HG03196 (cell line): ENCODE measurements at regions not wholly inside any gene's neighbourhood (a gene's known extent, or its start where the extent isn't known, plus 50 kb on each side); places are given as distances from the start of the nearest gene placed in this dataset.

ENCODE experiments used
- ATAC-seq: cut with Tn5 transposase; IDR thresholded peaks from one replicate; pipeline ENCODE4 v1.9.1; 2021; ENCODE audit not compliant: unreplicated experiment

DNA sequence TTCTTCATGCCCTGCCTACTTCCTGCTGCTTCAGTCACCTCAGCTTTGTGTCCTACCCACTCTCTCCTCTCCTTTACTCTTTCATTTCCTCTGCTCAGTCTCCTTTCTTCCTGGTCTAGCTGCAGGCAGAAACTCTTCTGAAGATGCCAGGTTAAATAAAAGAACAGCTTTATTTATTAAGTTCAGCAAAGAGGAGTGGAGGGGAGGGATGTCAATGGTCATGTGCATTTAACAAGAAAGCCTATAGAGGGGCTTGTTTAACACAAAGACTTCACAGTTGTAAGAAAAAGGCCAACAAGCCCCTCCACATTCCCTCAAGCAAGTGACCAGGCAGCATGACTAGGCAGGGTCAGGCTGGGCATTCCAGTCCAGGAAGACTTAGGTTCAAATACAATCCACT, 609.2 kb downstream of the INSC start:
- ATAC-seq: no peak

DNA sequence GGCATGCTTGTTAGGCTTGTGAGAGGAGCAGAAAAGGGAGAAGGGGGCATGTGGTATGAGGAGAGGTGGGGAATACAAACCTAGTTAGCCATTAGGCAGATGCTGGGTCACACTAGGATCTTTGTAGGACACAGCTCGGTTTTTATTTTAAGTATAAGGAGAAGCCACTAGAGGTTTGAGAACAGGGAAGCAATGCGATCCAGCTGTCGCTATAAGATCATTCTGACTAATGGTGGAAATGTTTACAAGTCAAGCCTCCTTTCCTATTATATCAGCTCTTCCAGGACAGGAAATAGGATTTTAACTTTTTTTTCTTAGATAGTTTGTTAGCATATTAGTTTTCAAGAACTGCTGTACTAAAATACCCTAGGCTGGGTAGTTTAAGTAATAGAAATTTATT, 609.9 kb downstream of the INSC start:
- ATAC-seq: no peak

DNA sequence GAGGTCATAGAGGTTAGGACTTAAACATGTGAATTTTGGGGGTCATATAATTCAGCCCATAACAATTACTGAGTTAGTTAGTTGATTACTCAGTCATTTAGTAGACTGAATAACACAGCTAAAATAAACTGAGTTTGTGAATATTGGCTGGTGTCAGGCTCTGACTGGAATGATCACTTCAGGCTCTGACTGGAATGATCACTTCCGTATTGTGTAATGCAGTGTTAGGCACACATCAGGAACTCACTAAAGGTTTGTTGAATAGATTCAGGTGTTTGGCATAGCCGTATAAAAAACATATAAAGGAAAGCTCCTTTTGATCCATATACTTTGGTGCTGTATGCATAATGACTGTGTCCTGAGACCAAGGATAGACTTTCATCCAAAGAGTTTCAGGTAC, 610.5 kb downstream of the INSC start:
- no peak for ATAC-seq

DNA sequence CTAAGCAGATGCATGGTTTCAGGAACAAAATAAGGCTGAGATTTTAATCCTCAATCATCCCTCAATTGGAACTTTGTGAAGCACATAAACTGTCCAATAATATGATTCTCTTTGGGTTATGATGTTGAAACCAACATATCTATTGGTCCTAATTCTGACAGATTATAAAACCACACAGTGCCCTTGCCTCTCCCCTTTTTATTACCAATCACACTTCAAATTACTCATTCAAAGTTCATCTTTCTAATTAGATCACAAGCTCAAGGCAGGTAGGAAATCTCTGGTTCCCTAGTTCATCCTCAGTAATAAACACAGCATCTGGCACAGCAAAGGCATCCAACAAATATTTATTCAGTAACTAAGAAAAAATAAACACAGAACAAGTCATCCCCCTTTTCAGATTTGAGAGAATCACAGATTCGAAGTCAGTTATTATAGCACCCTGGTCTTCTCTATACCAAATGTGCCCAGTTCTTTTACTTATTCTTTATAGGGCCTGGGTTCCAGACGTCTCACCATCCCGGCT, 611.6 kb downstream of the INSC start:
- no peak for ATAC-seq

DNA sequence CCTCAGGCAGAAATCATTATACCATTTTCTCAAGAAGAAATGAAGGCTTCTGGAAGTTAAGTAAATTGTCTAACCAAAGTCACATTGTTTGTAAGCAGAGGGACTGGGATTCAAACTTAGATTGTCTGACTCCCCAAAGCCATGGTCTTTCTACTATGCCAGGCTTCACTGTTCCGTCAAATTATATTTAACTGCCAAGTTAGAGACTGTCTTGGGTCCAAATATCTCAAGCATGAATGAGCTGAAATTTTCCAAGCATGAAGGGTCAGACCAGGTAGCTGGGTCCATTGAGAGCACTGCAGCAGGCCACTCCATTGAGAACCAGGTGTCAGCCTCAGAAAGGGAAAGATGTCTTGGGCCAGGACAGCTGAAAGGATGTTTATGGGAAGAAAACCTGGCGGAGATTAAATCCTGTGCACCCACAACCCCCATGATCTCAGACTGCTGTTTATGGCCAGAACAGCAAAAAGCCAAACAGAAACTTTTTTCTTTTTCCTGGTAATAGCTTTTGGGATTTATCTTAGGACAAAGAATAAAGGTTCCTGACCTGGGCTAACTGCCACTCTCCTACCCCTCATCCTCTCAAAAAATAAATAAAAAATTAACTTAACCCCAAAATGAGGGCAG, 612.3 kb downstream of the INSC start:
- no peak for ATAC-seq

DNA sequence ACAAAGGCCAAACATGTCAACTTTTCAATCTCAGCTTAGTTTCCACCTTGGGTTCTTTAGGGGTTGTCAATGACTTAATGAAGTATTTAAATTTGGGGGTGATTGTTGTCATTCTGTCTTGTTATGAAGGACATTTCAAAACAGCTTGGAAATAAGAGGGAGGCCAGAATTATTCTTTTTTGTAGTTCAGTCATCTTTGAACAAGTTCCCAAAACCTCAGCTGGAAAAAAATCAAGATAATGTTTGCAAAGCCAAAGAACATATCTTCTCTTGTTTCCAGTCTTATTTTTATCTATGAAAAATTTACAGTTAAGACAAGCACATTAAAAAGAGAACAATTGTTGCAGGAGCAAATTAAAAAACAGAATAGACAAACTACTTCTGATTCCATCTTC, 612.8 kb downstream of the INSC start:
- no peak for ATAC-seq

DNA sequence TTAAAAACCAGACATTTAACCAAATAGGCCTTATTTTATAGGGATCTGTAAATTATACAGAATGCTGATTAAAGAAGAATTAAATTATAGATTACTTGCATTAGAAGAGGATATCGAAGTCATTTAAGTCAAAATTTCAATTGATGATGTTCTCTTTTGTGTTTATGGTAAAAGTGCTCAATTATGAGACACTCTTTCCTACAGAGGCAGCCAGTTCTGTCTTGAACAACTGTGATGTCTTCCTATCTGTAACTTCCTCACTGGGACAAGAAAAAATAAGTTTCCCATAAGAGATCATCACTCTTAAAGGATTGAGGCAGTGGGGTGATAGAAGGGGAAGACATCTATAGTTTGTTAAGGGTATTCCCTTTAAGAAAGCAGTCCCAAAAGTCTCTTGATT, 613.5 kb downstream of the INSC start:
- no peak for ATAC-seq

DNA sequence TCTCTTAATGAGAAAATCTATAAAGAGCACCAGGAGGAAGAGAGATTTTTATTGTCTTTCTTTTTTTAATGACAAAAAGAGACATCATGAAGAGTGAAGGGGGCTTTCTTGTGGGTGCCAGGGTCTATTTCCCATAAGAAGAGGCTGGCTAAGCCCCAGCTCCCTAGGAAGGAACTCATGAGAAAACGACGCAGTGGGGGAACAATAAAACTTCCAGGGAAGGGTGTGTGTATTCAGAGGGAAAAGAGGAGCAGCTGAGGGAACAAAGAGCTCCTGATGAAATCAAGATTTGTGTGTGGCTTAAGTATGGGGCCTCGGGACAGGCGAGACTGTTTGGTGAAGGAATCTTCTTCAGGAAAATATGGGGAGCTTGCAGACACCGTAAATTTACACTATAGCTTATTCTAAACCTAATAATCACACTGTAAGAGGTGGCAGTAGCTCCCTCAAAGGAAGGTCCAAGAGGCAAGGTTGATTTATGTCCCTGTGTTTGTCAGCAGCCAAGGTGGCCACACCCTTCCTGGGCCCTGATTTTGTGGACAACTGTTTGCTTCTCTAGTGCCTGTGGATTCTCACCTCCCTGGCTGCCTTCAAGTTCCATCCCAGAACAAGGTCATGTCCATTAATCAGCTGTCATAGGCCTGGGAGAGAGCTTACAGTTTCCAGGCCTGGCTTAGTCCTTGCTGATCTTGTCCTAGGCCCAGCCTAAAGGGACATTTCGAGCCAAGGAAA, 615.7 kb downstream of the INSC start:
- ATAC-seq: no peak

DNA sequence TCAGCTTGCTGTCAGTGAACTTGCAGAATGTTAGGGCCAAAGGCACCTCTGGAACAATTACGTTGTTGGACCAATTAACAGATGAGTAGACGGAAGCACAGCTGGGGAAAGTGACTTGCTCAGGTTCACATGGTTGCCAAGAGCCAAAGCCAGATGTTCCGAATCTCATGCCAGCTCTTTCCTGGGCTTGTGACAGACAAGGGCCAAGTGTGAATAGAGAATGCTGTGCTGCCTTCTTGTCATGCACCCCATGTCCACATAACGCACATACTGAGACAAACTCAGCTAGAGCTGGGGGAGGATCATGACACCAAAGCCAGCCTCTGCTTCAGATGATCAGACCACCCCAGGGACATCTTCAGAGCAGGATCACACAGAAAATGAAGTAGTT, 616.3 kb downstream of the INSC start:
- ATAC-seq: no peak

DNA sequence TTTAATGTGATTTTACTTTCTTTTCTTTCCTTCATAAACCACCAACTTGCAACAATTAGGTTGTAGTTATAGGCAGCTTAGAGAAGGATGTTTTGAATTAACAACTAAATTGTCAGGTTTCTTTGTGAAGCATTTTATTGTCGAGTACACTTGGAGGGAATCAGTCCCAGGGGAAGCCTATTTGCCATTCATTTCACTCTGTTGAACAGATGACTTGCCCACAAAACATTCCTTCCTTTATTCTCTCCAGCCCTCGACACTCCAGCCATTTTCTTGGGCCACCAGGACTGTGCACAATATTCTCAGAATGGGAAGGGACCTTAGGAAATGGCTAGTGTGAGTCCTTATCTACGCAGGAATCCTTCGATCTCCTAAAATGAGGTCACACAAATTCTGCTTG, 620.6 kb downstream of the SOX6 start:
- ATAC-seq: no peak

DNA sequence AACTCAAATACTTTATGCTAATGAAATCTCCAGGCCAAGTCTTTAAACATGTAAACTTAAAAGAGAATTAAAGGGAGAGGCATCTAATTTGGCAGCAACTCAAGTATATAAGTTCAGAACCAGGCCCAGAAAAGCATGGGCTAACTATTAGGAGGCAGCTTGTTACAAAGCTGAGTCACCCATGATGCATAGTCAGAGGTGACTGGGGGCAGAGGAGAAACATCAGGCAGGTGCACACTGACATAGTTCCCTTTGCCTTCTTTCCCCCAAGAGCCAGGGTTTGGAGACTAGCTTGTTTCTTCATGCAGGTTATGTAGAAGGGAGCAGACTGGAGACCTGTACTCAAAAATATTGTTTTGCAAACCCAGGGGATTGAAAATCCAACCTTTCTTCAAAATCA, 619.0 kb downstream of the SOX6 start:
- no peak for ATAC-seq

DNA sequence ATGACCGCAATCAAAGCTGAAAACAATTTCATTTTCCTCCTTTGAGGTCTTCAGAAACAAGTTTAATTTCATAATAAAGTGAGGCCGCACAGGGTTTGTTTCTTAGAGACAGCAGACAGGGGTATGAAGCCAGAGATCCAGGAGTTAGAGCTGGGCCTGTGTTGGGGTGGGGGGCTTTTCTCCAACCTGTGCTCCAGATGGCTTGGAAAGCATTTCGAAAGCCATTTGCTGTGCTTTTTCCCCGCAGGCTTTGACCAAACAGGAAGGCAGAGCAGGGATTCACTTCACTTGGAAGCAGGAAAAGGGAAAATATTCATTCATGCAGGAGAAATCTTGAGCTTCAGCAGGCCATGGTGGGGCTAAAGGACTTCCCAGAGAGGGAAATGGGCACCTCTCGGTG, 617.4 kb downstream of the SOX6 start:
- no peak for ATAC-seq

DNA sequence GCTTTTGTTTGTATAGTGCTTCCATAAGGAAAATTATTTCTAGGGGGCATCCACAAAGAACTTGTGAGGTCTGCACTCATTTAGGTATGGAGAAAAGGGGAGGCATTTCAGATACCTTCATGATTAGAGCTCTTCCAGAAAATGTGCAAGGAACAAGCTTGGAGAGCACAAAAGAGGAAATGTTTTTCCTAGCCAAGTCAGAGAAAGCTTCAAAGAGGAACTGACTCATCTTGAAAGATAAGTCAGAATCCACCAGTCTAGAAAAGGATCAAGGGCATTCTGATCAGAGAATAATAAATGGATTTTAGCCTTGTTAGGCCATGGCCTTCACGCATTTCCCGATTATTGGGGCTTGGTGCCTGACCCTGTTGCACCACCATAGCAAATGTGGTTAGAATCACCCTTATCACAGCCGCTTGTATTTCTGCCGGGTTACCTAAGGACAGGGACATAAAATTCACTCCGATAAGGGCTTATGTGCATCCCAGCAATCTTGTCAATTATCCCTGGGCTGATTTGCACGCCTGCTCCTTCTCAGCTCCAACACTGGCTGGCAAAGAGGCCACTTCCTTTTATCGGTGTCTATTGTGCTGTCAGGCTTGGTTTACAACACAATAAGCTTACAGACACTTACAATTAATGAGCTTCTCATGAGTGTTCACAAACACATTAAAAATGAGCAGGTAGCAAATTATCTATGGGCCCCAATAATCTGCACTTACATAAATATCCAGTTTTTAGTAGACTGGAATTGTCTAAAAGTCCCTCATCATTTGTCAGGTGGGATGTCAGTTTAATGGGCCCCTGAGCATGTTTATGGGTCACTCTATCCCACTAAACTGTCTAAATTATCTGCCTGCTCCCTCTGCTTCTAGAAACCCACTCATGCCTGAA, 613.5 kb downstream of the SOX6 start:
- no peak for ATAC-seq

DNA sequence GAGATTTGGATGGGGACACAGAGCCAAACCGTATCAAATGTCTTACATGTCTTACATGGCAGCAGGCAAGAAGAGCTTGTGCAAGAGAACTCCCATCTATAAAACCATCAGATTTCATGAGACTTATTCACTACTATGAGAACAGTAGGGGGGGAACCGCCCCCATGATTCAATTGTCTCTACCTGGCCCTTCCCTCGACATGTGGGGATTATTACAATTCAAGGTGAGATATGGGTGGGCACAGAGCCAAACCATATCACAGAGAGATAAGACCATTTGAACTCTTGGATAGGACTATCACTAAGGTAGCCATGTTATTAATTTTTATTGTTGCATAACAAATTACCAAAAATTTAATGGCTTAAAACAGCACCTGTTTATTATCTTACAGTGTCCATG, 611.7 kb downstream of the SOX6 start:
- ATAC-seq: no peak

DNA sequence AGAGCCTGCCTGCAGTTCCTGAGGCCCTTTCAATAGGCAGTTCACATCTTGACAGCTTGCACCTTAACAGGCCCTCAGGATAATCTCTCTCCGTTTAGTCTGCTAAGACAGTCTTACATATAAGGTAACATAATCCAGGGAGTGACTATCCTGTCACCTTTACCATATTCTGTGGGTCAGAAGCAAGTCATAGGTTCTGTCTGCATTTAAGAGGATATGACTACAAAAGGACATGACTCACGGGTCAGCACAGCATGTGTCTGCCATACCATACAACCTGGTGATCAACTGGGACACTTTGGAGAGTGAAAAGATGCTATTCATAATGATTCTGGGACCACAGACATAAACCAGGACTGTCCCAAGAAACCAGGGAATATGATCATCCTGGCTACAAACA, 611.1 kb downstream of the SOX6 start:
- no peak for ATAC-seq

DNA sequence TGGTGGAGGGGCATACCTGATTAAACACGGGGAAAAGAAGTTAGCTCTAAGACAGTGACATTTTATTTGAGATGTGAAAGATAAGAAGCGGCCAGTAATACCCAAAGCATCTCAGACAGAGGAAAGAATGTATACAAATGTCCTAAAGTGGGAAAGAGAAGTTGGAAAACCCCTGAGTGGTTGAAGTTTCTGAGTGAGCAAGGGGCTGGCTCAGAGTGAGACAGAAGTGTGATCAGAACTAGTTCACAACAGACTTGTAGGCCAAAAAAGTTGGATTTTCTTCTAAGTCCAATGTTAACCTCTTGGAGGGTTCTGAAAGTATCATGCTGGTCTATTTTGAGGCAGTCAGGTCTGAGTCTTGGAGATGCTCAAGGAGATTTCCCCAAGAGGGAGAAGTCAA, 608.7 kb downstream of the SOX6 start:
- no peak for ATAC-seq

DNA sequence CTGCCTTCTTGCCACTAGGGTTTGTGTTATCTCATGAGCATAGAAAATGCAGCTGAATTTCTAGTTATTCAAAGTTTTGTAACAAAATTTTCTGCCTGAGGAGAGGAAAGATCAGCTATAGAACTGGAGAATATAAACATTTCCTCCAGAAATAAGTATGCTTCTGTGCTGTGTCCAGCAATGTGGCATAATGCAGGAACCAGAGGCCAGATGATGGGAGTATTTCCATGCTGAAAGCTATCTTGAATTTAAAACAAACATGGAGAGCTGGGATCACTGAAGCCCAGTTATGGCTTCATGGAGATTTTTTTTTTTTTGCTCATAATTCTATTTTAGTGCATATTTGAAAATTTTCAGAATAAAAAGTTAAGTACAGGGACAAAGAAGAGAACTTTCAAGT, 608.2 kb downstream of the SOX6 start:
- ATAC-seq: no peak

DNA sequence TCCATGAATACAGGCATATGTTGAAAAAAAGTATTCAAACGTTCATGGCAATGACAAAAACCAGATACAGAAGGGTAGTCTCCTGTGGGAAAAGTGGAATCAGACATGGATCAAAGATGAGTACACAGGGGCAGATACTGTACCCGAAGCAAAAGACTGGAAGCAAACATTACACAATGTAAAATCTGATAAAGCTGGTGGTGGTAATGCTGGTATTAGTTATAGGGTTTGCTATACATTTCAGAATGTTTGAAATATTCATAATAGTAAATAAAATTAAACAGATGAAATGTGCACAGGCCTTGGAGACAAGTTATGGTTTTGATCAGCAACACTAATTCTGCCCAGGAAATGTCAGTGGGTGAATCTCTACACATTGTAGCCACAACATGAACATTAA, 607.6 kb downstream of the SOX6 start:
- ATAC-seq: no peak

DNA sequence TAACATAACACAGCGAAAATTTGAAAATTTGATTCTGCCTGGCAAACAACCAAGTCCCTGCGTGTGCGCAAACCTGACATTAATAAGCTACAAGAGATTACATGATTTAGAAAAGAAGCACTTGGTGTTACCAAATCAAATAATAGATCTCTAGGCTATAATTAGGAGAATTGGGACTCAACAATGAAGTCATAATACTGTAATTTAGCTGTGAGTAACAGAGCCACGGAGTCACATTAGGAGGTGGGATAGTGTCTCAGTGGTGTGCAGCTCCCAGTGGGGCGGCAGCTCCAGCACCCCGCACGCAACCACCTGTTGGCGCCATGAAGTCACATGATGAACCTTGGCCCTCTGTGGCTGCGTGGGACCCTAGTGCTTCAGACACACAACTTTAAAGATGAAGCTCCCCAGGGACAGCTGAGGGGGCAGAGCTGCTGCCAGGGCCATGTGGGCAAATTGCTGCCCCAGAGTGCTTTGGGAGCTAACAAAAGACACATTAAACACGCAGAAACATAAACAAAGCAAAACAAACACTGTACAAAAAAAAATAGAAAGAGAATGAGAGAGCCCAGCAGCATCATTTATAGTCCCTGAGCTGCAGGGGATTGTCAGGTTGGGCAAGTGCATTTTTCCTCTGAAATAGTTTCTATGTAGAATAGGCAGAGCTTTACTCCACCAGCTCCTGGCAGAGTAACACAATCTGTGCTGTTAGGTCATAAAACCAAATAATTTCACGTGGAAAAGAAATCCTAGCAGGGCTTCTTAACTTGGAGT, 605.6 kb downstream of the SOX6 start:
- ATAC-seq: no peak

DNA sequence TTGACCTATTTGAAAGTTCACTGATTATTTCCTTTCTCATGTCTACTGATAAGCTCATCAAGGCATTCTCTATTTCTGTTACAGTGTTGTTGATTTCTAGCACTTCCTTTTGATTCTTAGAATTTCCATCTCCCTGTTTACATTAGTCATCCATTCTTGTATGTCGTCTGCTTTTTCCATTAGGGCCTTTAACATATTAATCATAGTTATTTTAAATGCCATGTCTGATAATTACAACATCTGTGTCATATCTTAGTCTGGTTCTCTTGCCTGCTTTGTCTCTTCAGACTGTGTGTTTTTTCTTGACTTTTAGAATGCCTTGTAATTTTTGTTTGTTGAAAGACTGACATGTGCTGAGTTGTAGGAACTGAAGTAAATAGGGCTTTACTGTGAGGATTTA, 602.1 kb downstream of the SOX6 start:
- no peak for ATAC-seq

DNA sequence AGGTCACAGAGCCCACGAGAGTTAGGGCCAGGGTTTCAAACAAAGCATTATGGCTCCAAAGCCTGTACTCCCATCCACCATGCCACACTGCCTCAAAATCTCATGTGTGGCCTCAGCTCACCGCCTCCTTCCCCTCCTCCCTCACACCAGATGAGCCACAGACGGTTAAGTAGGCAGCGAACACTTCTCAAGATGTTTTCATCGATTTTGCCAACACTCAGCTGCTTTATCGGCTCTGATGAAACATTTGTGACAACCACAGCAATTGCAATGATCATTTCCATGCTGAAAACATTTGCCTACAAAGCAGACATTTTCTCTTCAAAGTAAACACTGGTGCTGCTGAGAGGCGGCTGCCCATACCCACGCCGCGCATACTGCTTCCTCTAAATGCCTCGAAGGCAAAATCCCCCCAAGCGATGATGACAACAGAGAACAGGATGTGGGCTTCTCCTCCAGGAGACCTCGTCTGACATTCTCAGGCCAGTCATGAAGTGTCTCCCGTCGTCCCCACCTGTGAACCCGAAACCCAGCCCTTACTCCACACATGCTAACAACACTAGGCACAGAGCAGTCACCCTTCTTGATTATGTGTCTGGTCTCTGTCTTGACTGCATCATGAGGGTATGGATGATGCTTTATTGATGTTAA, 599.2 kb downstream of the SOX6 start:
- no peak for ATAC-seq
